DND-41 (cell line): ENCODE measurements at regions not wholly inside any gene's neighbourhood (a gene's known extent, or its start where the extent isn't known, plus 50 kb on each side); places are given as distances from the start of the nearest gene placed in this dataset.
"Not testable (repeated sequence)": the region's sequence is repeated elsewhere in the genome, so short reads cannot be mapped to it uniquely, and the experiment has no call there.

Source experiments
- CTCF ChIP-seq: IDR thresholded peaks from 2 replicates; pipeline ENCODE4 v1.5.1; 2012; ENCODE audit warnings: borderline replicate concordance, low read length, moderate library complexity, mild to moderate bottlenecking; ENCODE audit not compliant: poor library complexity, severe bottlenecking; ENCODE audit errors: extremely low read depth
- EZH2 ChIP-seq: IDR thresholded peaks from 3 replicates; pipeline ENCODE4 v1.6.1; 2012; ENCODE audit warnings: borderline replicate concordance, low read depth, mild to moderate bottlenecking, moderate library complexity, low read length, inconsistent platforms; ENCODE audit not compliant: severe bottlenecking

GRCh38 chr7:65059247-65059646, 52.8 kb upstream of the ERV3-1 start:
- TF ChIP-seq CTCF, EZH2: not testable (repeated sequence)
